Nephron (organoid): ENCODE measurements at regions not wholly inside any gene's neighbourhood (a gene's known extent, or its start where the extent isn't known, plus 50 kb on each side); places are given as distances from the start of the nearest gene placed in this dataset.

ENCODE experiments used
- H3K27ac Mint-ChIP-seq, 3 experiments: 2 replicates each; pipeline ENCODE4 v1.8.0; 2020; ENCODE audit warnings: mixed read lengths in 3 of 3, mild to moderate bottlenecking in 2 of 3, moderate library complexity in 1 of 3
- H3K27me3 Mint-ChIP-seq: 2 replicates; pipeline ENCODE4 v1.8.0; 2021; ENCODE audit warnings: low read depth, mild to moderate bottlenecking, moderate library complexity, mixed read lengths
- H3K36me3 Mint-ChIP-seq: 2 replicates; pipeline ENCODE4 v1.8.0; 2020; ENCODE audit warnings: low read depth, mixed read lengths
- H3K4me1 Mint-ChIP-seq: 2 replicates; pipeline ENCODE4 v1.8.0; 2020; ENCODE audit warnings: mixed read lengths
- H3K4me3 Mint-ChIP-seq, 3 experiments: 2 replicates each; pipeline ENCODE4 v1.8.0; 2020; ENCODE audit warnings: mild to moderate bottlenecking in 3 of 3, mixed read lengths in 3 of 3, moderate library complexity in 2 of 3
- H3K9me3 Mint-ChIP-seq: 2 replicates; pipeline ENCODE4 v1.8.0; 2020; ENCODE audit warnings: mixed read lengths
- CTCF ChIP-seq, 3 experiments: fragments of 200-600 bp; sonication (generic); IDR thresholded peaks; one replicate each; pipeline ENCODE4 v1.5.0; 2021; ENCODE audit warnings: antibody characterized with exemption in 3 of 3; ENCODE audit not compliant: unreplicated experiment in 3 of 3

- peaks cover 14% of the 10 kb centered on the region for H3K9me3 Mint-ChIP-seq
- no peaks in the 10 kb centered on the region for H3K4me1 Mint-ChIP-seq
- no peak for TF ChIP-seq CTCF (IDR thresholded peaks at IDR 0.05; ENCODE audit: unreplicated experiment in 3 of 3)
- no peak overlapping the region for H3K27ac Mint-ChIP-seq
- no peaks in the 10 kb centered on the region for H3K36me3 Mint-ChIP-seq
- peaks cover 16% of the 10 kb centered on the region for H3K27me3 Mint-ChIP-seq
- no peak overlapping the region for H3K4me3 Mint-ChIP-seq
Measured at GRCh38 chr14:25140411-25140810, 90.5 kb upstream of the STXBP6 start.

DNA sequence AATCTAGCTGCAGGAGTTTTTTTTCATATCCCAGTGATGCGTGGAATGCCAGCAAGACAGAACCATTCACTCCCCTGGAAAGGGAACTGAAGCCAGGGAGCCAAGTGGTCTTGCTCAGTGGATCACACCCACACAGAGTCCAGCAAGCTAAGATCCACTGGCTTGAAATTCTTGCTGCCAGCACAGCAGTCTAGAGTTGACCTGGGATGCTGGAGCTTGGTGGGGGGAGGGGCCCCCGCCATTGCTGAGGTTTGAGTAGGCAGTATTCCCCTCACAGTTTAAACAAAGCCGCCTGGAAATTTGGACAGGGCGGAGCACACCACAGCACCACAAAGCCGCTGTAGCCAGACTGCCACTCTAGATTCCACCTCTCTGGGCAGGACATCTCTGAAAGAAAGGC is 86.9 kb upstream of the STXBP6 start:
- no peak for TF ChIP-seq CTCF (IDR thresholded peaks at IDR 0.05; ENCODE audit: unreplicated experiment in 3 of 3)
- Mint-ChIP-seq H3K4me1 (peaks cover 9% of the 10 kb centered on the region), H3K4me3 (no peak overlapping the region), H3K36me3 (no peaks in the 10 kb centered on the region), H3K27ac (no peak overlapping the region), H3K9me3 (peaks cover 14% of the 10 kb centered on the region), H3K27me3 (peaks cover 48% of the 10 kb centered on the region)

GRCh38 chr14:25134184-25134583 is 84.2 kb upstream of the STXBP6 start:
- H3K4me1 Mint-ChIP-seq, result peaks cover 12% of the 10 kb centered on the region
- peaks cover 50% of the 10 kb centered on the region for H3K27me3 Mint-ChIP-seq
- H3K4me3 Mint-ChIP-seq, result no peak overlapping the region
- H3K9me3 Mint-ChIP-seq, result peaks cover 11% of the 10 kb centered on the region
- no peak for TF ChIP-seq CTCF (IDR thresholded peaks at IDR 0.05; ENCODE audit: unreplicated experiment in 3 of 3)
- H3K27ac Mint-ChIP-seq, result no peak overlapping the region
- H3K36me3 Mint-ChIP-seq, result no peaks in the 10 kb centered on the region

- H3K4me1 Mint-ChIP-seq, result peaks cover 12% of the 10 kb centered on the region
- peaks cover 44% of the 10 kb centered on the region for H3K27me3 Mint-ChIP-seq
- H3K27ac Mint-ChIP-seq, result peak overlapping the region in 1 of 3 experiments; percentile 5
- peaks cover 5% of the 10 kb centered on the region for H3K9me3 Mint-ChIP-seq
- H3K4me3 Mint-ChIP-seq, result peak overlapping the region in 1 of 3 experiments; percentile 54
- TF ChIP-seq CTCF (IDR thresholded peaks at IDR 0.05; ENCODE audit: unreplicated experiment in 3 of 3), result peak; percentile 72 to 89 (median 87)
- H3K36me3 Mint-ChIP-seq, result no peaks in the 10 kb centered on the region
Measured at GRCh38 chr14:25132732-25133422, 82.9 kb upstream of the STXBP6 start.

- TF ChIP-seq CTCF (IDR thresholded peaks at IDR 0.05; ENCODE audit: unreplicated experiment in 3 of 3), result no peak
Measured at GRCh38 chr14:25132094-25132493, 82.1 kb upstream of the STXBP6 start.

DNA sequence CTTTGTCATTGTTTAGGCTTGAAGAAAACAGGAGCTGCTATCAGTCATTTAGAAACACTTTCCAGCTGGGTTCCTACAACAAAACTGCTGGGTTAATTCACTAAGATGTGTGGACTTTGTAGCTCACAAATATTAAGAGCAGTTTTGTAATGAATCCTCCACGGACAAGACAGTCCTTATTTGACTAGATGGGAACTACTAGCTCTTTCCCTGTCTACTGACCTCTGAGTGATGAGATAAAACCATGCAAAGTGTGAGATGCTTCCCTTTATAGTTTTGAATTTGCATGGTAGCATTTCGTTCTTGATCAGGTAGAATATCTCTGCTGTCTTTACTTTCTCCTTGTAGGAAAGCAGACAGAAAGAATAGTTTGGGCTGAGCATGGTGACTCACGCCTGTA is 72.9 kb upstream of the STXBP6 start:
- no peaks in the 10 kb centered on the region for H3K36me3 Mint-ChIP-seq
- no peak for TF ChIP-seq CTCF (IDR thresholded peaks at IDR 0.05; ENCODE audit: unreplicated experiment in 3 of 3)
- H3K27ac Mint-ChIP-seq, result no peak overlapping the region
- no peaks in the 10 kb centered on the region for H3K27me3 Mint-ChIP-seq
- H3K9me3 Mint-ChIP-seq, result no peaks in the 10 kb centered on the region
- H3K4me1 Mint-ChIP-seq, result peaks cover 6% of the 10 kb centered on the region
- no peak overlapping the region for H3K4me3 Mint-ChIP-seq

More at GRCh38 chr14:25132094-25132493, 82.1 kb upstream of the STXBP6 start:
- H3K27me3 Mint-ChIP-seq, result peaks cover 44% of the 10 kb centered on the region
- H3K9me3 Mint-ChIP-seq, result no peaks in the 10 kb centered on the region
- peaks cover 12% of the 10 kb centered on the region for H3K4me1 Mint-ChIP-seq
- H3K36me3 Mint-ChIP-seq, result no peaks in the 10 kb centered on the region
- no peak overlapping the region for H3K27ac Mint-ChIP-seq
- H3K4me3 Mint-ChIP-seq, result no peak overlapping the region
